ENCODE measurements at regions not wholly inside any gene's neighbourhood (a gene's known extent, or its start where the extent isn't known, plus 50 kb on each side); places are given as distances from the start of the nearest gene placed in this dataset.

DNA sequence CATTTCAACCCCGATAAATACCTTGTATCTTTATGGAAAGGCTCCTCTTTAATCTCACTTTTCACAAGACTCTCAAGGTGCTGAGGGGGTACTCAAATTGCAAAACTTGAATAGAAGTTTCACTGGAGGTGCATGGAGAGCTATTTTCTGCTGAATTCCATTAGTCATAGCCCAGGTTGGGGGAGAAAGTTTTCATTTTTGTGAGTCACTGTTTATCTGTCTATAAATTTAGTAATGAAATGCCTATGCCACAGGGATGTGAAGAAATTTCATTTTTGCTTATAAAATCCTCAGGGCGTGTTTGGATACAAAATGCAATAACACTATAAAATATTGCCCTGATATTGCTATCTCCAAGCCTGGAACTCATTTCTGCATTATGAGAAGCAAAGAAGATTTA, 346.3 kb downstream of the LRATD1 start:
- DNase-seq, result no peak
- Mint-ChIP-seq H3K9me3 (ENCODE audit: insufficient read depth) (no peaks in the 10 kb centered on the region), H3K27me3 (peaks cover 6% of the 10 kb centered on the region), H3K27ac (no peak overlapping the region), H3K4me1 (no peaks in the 10 kb centered on the region), H3K4me3 (no peak overlapping the region)
- ChIA-PET POLR2A (no interaction called here), CTCF (no interaction called here)
- Histone ChIP-seq H4K20me1 (ENCODE audit: control insufficient read depth, insufficient read depth, low read length, poor library complexity, severe bottlenecking) (no peaks in the 10 kb centered on the region), H3K79me2 (ENCODE audit: control insufficient read depth, insufficient read depth, low read length) (no peaks in the 10 kb centered on the region), H3K27ac (ENCODE audit: low read length in 2 of 2) (no peak overlapping the region), H3K4me1 (ENCODE audit: control insufficient read depth in 2 of 2, insufficient read depth in 2 of 2, low read length in 2 of 2) (no peaks in the 10 kb centered on the region), H2AFZ (ENCODE audit: insufficient read depth, low read depth, low read length, poor library complexity, severe bottlenecking) (no peak overlapping the region), H3K9ac (ENCODE audit: low read length) (no peak overlapping the region), H3K27me3 (replicated peaks in 1 of 4; ENCODE audit: control extremely low read depth in 1 of 4, control insufficient read depth in 3 of 4, insufficient read depth in 4 of 4, low read length in 3 of 4) (no peaks in the 10 kb centered on the region), H3K4me3 (ENCODE audit: control extremely low read depth in 1 of 5, extremely low read depth in 1 of 5, insufficient read depth in 1 of 5, low read depth in 2 of 5, low read length in 4 of 5) (no peak overlapping the region), H3K4me2 (replicated peaks; ENCODE audit: low read depth, low read length, poor library complexity, severe bottlenecking) (no peak overlapping the region), H3K36me3 (replicated peaks in 1 of 2; ENCODE audit: control extremely low read depth in 1 of 2, control insufficient read depth in 1 of 2, extremely low read depth in 1 of 2, insufficient read depth in 2 of 2, low read length in 1 of 2) (no peaks in the 10 kb centered on the region), H3K9me3 (ENCODE audit: control extremely low read depth in 1 of 3, control insufficient read depth in 2 of 3, insufficient read depth in 1 of 3, low read length in 2 of 3) (no peaks in the 10 kb centered on the region)
- intact Hi-C loops (cut with micrococcal nuclease), result no loop called here
- ATAC-seq (ENCODE audit: low read depth), result no peak
- TF ChIP-seq, protein P1, sequence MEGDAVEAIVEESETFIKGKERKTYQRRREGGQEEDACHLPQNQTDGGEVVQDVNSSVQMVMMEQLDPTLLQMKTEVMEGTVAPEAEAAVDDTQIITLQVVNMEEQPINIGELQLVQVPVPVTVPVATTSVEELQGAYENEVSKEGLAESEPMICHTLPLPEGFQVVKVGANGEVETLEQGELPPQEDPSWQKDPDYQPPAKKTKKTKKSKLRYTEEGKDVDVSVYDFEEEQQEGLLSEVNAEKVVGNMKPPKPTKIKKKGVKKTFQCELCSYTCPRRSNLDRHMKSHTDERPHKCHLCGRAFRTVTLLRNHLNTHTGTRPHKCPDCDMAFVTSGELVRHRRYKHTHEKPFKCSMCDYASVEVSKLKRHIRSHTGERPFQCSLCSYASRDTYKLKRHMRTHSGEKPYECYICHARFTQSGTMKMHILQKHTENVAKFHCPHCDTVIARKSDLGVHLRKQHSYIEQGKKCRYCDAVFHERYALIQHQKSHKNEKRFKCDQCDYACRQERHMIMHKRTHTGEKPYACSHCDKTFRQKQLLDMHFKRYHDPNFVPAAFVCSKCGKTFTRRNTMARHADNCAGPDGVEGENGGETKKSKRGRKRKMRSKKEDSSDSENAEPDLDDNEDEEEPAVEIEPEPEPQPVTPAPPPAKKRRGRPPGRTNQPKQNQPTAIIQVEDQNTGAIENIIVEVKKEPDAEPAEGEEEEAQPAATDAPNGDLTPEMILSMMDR (IDR thresholded peaks at IDR 0.05), result no peak
- no peak for TF ChIP-seq EZH2 (IDR thresholded peaks at IDR 0.05; ENCODE audit: borderline replicate concordance, insufficient read depth, low read depth, low read length, poor library complexity, severe bottlenecking)
- no CpG with 5 or more reads among the region's 2 CpGs for WGBS (ENCODE audit: insufficient coverage)

- WGBS (ENCODE audit: insufficient coverage), result no CpG with 5 or more reads among the region's 4 CpGs
- Histone ChIP-seq H3K27me3 (replicated peaks in 1 of 4; ENCODE audit: control extremely low read depth in 1 of 4, control insufficient read depth in 3 of 4, insufficient read depth in 4 of 4, low read length in 3 of 4) (no peaks in the 10 kb centered on the region), H3K4me1 (ENCODE audit: control insufficient read depth in 2 of 2, insufficient read depth in 2 of 2, low read length in 2 of 2) (no peaks in the 10 kb centered on the region), H4K20me1 (ENCODE audit: control insufficient read depth, insufficient read depth, low read length, poor library complexity, severe bottlenecking) (no peaks in the 10 kb centered on the region), H3K79me2 (ENCODE audit: control insufficient read depth, insufficient read depth, low read length) (no peaks in the 10 kb centered on the region), H2AFZ (ENCODE audit: insufficient read depth, low read depth, low read length, poor library complexity, severe bottlenecking) (no peak overlapping the region), H3K4me2 (replicated peaks; ENCODE audit: low read depth, low read length, poor library complexity, severe bottlenecking) (no peak overlapping the region), H3K9ac (ENCODE audit: low read length) (no peak overlapping the region), H3K36me3 (replicated peaks in 1 of 2; ENCODE audit: control extremely low read depth in 1 of 2, control insufficient read depth in 1 of 2, extremely low read depth in 1 of 2, insufficient read depth in 2 of 2, low read length in 1 of 2) (no peaks in the 10 kb centered on the region), H3K4me3 (ENCODE audit: control extremely low read depth in 1 of 5, extremely low read depth in 1 of 5, insufficient read depth in 1 of 5, low read depth in 2 of 5, low read length in 4 of 5) (no peak overlapping the region), H3K9me3 (ENCODE audit: control extremely low read depth in 1 of 3, control insufficient read depth in 2 of 3, insufficient read depth in 1 of 3, low read length in 2 of 3) (no peaks in the 10 kb centered on the region), H3K27ac (ENCODE audit: low read length in 2 of 2) (no peak overlapping the region)
- no peak for TF ChIP-seq EZH2 (IDR thresholded peaks at IDR 0.05; ENCODE audit: borderline replicate concordance, insufficient read depth, low read depth, low read length, poor library complexity, severe bottlenecking)
- TF ChIP-seq, protein P1 (IDR thresholded peaks at IDR 0.05), result no peak
- CTCF ChIA-PET, result no interaction called here
- intact Hi-C loops (cut with micrococcal nuclease), result no loop called here
- POLR2A ChIA-PET, result no interaction called here
- Mint-ChIP-seq H3K27me3 (peaks cover 12% of the 10 kb centered on the region), H3K4me3 (no peak overlapping the region), H3K27ac (no peak overlapping the region), H3K9me3 (ENCODE audit: insufficient read depth) (no peaks in the 10 kb centered on the region), H3K4me1 (no peaks in the 10 kb centered on the region)
- ATAC-seq (ENCODE audit: low read depth) (no peak), DNase-seq (no peak)
These were observed 350.3 kb downstream of the LRATD1 start for GRCh38 chr2:14982790-14983189.

All from B cell (primary cell).